ENCODE measurements at regions not wholly inside any gene's neighbourhood (a gene's known extent, or its start where the extent isn't known, plus 50 kb on each side); places are given as distances from the start of the nearest gene placed in this dataset.

DNA sequence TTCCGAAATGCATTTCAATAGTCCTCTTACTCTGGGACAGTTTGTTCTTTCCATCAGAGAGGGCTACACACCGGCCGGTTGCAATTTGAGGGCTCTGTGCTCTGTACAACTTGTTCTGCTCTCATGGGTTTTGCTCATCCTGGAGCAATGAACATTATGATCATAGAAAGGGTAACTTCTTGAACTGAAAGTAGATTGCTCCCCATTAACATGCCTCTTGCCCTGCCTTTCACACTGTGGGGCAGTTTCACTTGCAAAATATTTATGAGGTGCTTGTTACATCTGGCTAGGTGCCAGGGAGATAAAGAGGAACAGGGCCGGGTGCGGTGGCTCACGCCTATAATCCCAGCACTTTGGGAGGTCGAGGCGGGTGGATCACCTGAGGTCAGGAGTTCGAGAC lies 97.3 kb upstream of the MPP7 start:
- TF ChIP-seq POLR2A (IDR thresholded peaks at IDR 0.05): no peak
- TF ChIP-seq, protein P1, sequence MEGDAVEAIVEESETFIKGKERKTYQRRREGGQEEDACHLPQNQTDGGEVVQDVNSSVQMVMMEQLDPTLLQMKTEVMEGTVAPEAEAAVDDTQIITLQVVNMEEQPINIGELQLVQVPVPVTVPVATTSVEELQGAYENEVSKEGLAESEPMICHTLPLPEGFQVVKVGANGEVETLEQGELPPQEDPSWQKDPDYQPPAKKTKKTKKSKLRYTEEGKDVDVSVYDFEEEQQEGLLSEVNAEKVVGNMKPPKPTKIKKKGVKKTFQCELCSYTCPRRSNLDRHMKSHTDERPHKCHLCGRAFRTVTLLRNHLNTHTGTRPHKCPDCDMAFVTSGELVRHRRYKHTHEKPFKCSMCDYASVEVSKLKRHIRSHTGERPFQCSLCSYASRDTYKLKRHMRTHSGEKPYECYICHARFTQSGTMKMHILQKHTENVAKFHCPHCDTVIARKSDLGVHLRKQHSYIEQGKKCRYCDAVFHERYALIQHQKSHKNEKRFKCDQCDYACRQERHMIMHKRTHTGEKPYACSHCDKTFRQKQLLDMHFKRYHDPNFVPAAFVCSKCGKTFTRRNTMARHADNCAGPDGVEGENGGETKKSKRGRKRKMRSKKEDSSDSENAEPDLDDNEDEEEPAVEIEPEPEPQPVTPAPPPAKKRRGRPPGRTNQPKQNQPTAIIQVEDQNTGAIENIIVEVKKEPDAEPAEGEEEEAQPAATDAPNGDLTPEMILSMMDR (IDR thresholded peaks at IDR 0.05): no peak

Data from uterus (tissue), 2 donors.